ENCODE measurements at regions not wholly inside any gene's neighbourhood (a gene's known extent, or its start where the extent isn't known, plus 50 kb on each side); places are given as distances from the start of the nearest gene placed in this dataset.
"Not testable (repeated sequence)": the region's sequence is repeated elsewhere in the genome, so short reads cannot be mapped to it uniquely, and the experiment has no call there.

GRCh38 chr14:24706351-24706750 lies 72.4 kb upstream of the GZMB start:
- H3K27ac ChIP-seq, result no peak overlapping the region
- DNase-seq (no peak), ATAC-seq (no peak)
- H3K4me3 ChIP-seq, result no peak overlapping the region
- no peaks in the 10 kb centered on the region for H3K27me3 ChIP-seq (ENCODE audit: insufficient read depth in 3 of 3, low read length in 2 of 3)
- intact Hi-C loops (cut with DNase I), result no loop called here
- no peak for TF ChIP-seq CTCF (IDR thresholded peaks at IDR 0.05)
- H3K9me3 ChIP-seq, result no peaks in the 10 kb centered on the region
- no peaks in the 10 kb centered on the region for H3K4me1 ChIP-seq
- 68 to 72% (median 69%) methylated on average over 3 of the region's 3 CpGs for WGBS, 3 donors
- no peaks in the 10 kb centered on the region for H3K36me3 ChIP-seq (ENCODE audit: insufficient read depth in 1 of 2, low read depth in 1 of 2)

- H3K27ac ChIP-seq, result no peak overlapping the region
- intact Hi-C loops (cut with DNase I), result no loop called here
- no peaks in the 10 kb centered on the region for H3K27me3 ChIP-seq (ENCODE audit: insufficient read depth in 3 of 3, low read length in 2 of 3)
- H3K9me3 ChIP-seq, result no peaks in the 10 kb centered on the region
- H3K36me3 ChIP-seq (ENCODE audit: insufficient read depth in 1 of 2, low read depth in 1 of 2), result no peaks in the 10 kb centered on the region
- 79 to 82% (median 80%) methylated on average over 4 of the region's 4 CpGs for WGBS, 3 donors
- no peak for ATAC-seq
- no peak overlapping the region for H3K4me3 ChIP-seq
- no peak for TF ChIP-seq CTCF (IDR thresholded peaks at IDR 0.05)
- no peak for DNase-seq
- no peaks in the 10 kb centered on the region for H3K4me1 ChIP-seq
These were observed 71.8 kb upstream of the GZMB start for GRCh38 chr14:24705840-24706239.

- Histone ChIP-seq H3K27ac (no peak overlapping the region), H3K36me3 (ENCODE audit: insufficient read depth in 1 of 2, low read depth in 1 of 2) (no peaks in the 10 kb centered on the region), H3K4me3 (no peak overlapping the region), H3K4me1 (no peaks in the 10 kb centered on the region), H3K9me3 (no peaks in the 10 kb centered on the region), H3K27me3 (ENCODE audit: insufficient read depth in 3 of 3, low read length in 2 of 3) (no peaks in the 10 kb centered on the region)
- no peak for ATAC-seq
- no peak for DNase-seq
- 86 to 96% (median 93%) methylated on average over 1 of the region's 1 CpG for WGBS, 3 donors
- intact Hi-C loops (cut with DNase I), result no loop called here
- TF ChIP-seq CTCF (IDR thresholded peaks at IDR 0.05), result no peak
These were observed 67.1 kb upstream of the GZMB start for GRCh38 chr14:24701062-24701461.

- Histone ChIP-seq H3K36me3 (ENCODE audit: insufficient read depth in 1 of 2, low read depth in 1 of 2) (no peaks in the 10 kb centered on the region), H3K4me1 (no peaks in the 10 kb centered on the region), H3K4me3 (no peak overlapping the region), H3K27me3 (ENCODE audit: insufficient read depth in 3 of 3, low read length in 2 of 3) (no peaks in the 10 kb centered on the region), H3K9me3 (no peaks in the 10 kb centered on the region), H3K27ac (no peak overlapping the region)
- 57 to 58% (median 58%) methylated on average over 1 of the region's 1 CpG for WGBS, 3 donors
- DNase-seq (no peak), ATAC-seq (no peak)
- TF ChIP-seq CTCF (IDR thresholded peaks at IDR 0.05), result no peak
- intact Hi-C loops (cut with DNase I), result no loop called here
These were observed 66.5 kb upstream of the GZMB start for GRCh38 chr14:24700511-24700910.

- no peaks in the 10 kb centered on the region for H3K27me3 ChIP-seq (ENCODE audit: insufficient read depth in 3 of 3, low read length in 2 of 3)
- no peak overlapping the region for H3K4me3 ChIP-seq
- ATAC-seq, result no peak
- H3K4me1 ChIP-seq, result no peaks in the 10 kb centered on the region
- no peaks in the 10 kb centered on the region for H3K9me3 ChIP-seq
- intact Hi-C loops (cut with DNase I), result no loop called here
- TF ChIP-seq CTCF (IDR thresholded peaks at IDR 0.05), result no peak
- no peak overlapping the region for H3K27ac ChIP-seq
- DNase-seq, result no peak
- no peaks in the 10 kb centered on the region for H3K36me3 ChIP-seq (ENCODE audit: insufficient read depth in 1 of 2, low read depth in 1 of 2)
These were observed 65.1 kb upstream of the GZMB start for GRCh38 chr14:24699052-24699451.

GRCh38 chr14:24696280-24696920 lies 62.4 kb upstream of the GZMB start:
- ATAC-seq; intact Hi-C loops (cut with DNase I); H3K9me3 ChIP-seq; H3K27ac ChIP-seq; H3K27me3 ChIP-seq (ENCODE audit: insufficient read depth in 3 of 3, low read length in 2 of 3); H3K36me3 ChIP-seq (ENCODE audit: insufficient read depth in 1 of 2, low read depth in 1 of 2); DNase-seq; H3K4me3 ChIP-seq; H3K4me1 ChIP-seq: not testable (repeated sequence)
- WGBS, 3 donors, result 91 to 100% (median 95%) methylated on average over 1 of the region's 1 CpG
